PC-3 (cell line): ENCODE measurements at regions not wholly inside any gene's neighbourhood (a gene's known extent, or its start where the extent isn't known, plus 50 kb on each side); places are given as distances from the start of the nearest gene placed in this dataset.

Source experiments
- ATAC-seq: fragments of 200-7000 bp; cut with Tn5 transposase; 2 replicates; pipeline ENCODE4 v1.9.1; 2020; ENCODE audit warnings: mild to moderate bottlenecking, moderate library complexity
- BruUV-seq: library from RNA; stranded (reverse); fragments of 400-500 nt; replicated peaks from 2 replicates; lab custom pipeline; 2021; lab: Mats Ljungman, UMichigan
- CTCF ChIA-PET: fragments of 300-600 bp; sonication (Branson Sonifier 250); formaldehyde crosslinking; loops from one replicate; lab custom pipeline; 2022; ENCODE audit warnings: antibody characterized with exemption; lab: Charles Lee
- POLR2A ChIA-PET: fragments of 300-600 bp; sonication (Branson Sonifier 250); formaldehyde crosslinking; loops from one replicate; lab custom pipeline; 2022; ENCODE audit warnings: antibody characterized with exemption; ENCODE audit not compliant: unreplicated experiment; lab: Charles Lee
- DNase-seq: peaks from one replicate; pipeline ENCODE4 v3.0.0-alpha.2; 2015
- H2AFZ ChIP-seq: fragments of 300-600 bp; sonication (generic); 2 replicates; pipeline ENCODE4 v1.6.0; 2016; ENCODE audit warnings: antibody characterized with exemption, low read length
- H3F3A ChIP-seq: fragments of 300-600 bp; sonication (generic); one replicate; pipeline ENCODE4 v1.6.0; 2017; ENCODE audit warnings: antibody characterized with exemption, low read length, control low read depth, mild to moderate bottlenecking; ENCODE audit not compliant: unreplicated experiment
- H3K27ac ChIP-seq: fragments of 300-600 bp; sonication (generic); 2 replicates; pipeline ENCODE4 v1.5.1; 2016; ENCODE audit warnings: mild to moderate bottlenecking, low read length
- H3K27me3 ChIP-seq: fragments of 300-600 bp; sonication (generic); 2 replicates; pipeline ENCODE4 v1.6.1; 2016; ENCODE audit warnings: low read length, mixed read lengths
- H3K36me3 ChIP-seq: fragments of 300-600 bp; sonication (generic); 2 replicates; pipeline ENCODE4 v1.6.1; 2016; ENCODE audit warnings: low read depth, mixed run types, low read length, mixed read lengths
- H3K4me1 ChIP-seq: fragments of 300-600 bp; sonication (generic); 2 replicates; pipeline ENCODE4 v1.5.1; 2016; ENCODE audit warnings: low read length; ENCODE audit not compliant: insufficient read depth
- H3K4me2 ChIP-seq: fragments of 300-600 bp; sonication (generic); 2 replicates; pipeline ENCODE4 v1.6.0; 2016; ENCODE audit warnings: low read length
- H3K4me3 ChIP-seq: fragments of 300-600 bp; sonication (generic); 2 replicates; pipeline ENCODE4 v1.5.1; 2016; ENCODE audit warnings: mild to moderate bottlenecking, low read length, mixed read lengths
- H3K79me2 ChIP-seq: fragments of 300-600 bp; sonication (generic); 2 replicates; pipeline ENCODE4 v1.6.1; 2017; ENCODE audit warnings: low read length, mixed read lengths
- H3K9ac ChIP-seq: fragments of 300-600 bp; sonication (generic); 2 replicates; pipeline ENCODE4 v1.6.0; 2016; ENCODE audit warnings: mild to moderate bottlenecking, low read length
- H3K9me2 ChIP-seq: fragments of 300-600 bp; sonication (generic); replicated peaks from 2 replicates; pipeline ENCODE4 v1.6.1; 2016; ENCODE audit warnings: mixed run types, low read length, mixed read lengths
- H3K9me3 ChIP-seq: fragments of 300-600 bp; sonication (generic); 2 replicates; pipeline ENCODE4 v1.6.1; 2016; ENCODE audit warnings: low read length, mixed read lengths
- H4K20me1 ChIP-seq: fragments of 300-600 bp; sonication (generic); 2 replicates; pipeline ENCODE4 v1.6.1; 2016; ENCODE audit warnings: low read length, mixed read lengths
- EZH2 ChIP-seq: fragments of 300-600 bp; sonication (generic); IDR thresholded peaks from one replicate; pipeline ENCODE4 v1.6.1; 2017; ENCODE audit warnings: antibody characterized with exemption, mild to moderate bottlenecking, low read length; ENCODE audit not compliant: unreplicated experiment
- EZH2phosphoT487 ChIP-seq: fragments of 300-600 bp; sonication (generic); IDR thresholded peaks from 2 replicates; pipeline ENCODE4 v1.6.1; 2018; ENCODE audit warnings: mild to moderate bottlenecking, antibody characterized with exemption, low read length, borderline replicate concordance
- intact Hi-C: fragments of 100-400 bp; cut with micrococcal nuclease; formaldehyde crosslinking; loops from 2 replicates; pipeline ENCODE4 v1.9.0; 2023
- TF ChIP-seq, protein P1 (sequence below): fragments of 300-600 bp; sonication (generic); conservative IDR thresholded peaks from 2 replicates; pipeline ENCODE4 v1.5.1; 2017; ENCODE audit warnings: antibody characterized with exemption, low read depth, mild to moderate bottlenecking, low read length

DNA sequence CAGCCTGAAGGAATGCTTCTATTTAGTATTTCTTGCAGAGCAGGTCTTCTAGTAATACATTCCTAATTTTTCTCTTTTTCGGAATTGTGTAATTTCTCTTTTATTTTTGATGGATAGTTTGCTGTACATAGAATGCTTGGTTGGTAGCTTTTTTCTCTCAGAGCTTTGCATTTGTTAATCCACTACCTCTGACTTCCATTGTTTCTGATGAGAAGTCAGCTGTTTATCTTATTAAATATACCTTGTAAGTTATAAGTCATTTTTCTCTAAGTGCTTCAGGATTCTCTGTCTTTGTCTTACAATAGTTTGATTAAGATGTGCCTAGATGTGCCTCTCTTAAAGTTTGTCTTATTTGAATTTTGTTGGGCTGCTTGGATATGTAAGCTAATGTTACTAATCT lies 101.9 kb downstream of the HTR1A start:
- CTCF ChIA-PET: no interaction called here
- Histone ChIP-seq H3K9ac (no peak overlapping the region), H3K4me1 (no peaks in the 10 kb centered on the region), H2AFZ (no peak overlapping the region), H3K4me3 (no peak overlapping the region), H3K36me3 (no peaks in the 10 kb centered on the region; the same call in 1 of the 2 replicates), H4K20me1 (no peaks in the 10 kb centered on the region), H3K27ac (no peak overlapping the region), H3K9me2 (no peaks in the 10 kb centered on the region), H3K27me3 (no peaks in the 10 kb centered on the region), H3K9me3 (peaks cover 14% of the 10 kb centered on the region), H3K4me2 (no peak overlapping the region), H3F3A (no peaks in the 10 kb centered on the region), H3K79me2 (no peaks in the 10 kb centered on the region)
- DNase-seq: no peak
- POLR2A ChIA-PET: no interaction called here
- ATAC-seq: no peak
- no TSS peak for BruUV-seq
- TF ChIP-seq, protein P1, sequence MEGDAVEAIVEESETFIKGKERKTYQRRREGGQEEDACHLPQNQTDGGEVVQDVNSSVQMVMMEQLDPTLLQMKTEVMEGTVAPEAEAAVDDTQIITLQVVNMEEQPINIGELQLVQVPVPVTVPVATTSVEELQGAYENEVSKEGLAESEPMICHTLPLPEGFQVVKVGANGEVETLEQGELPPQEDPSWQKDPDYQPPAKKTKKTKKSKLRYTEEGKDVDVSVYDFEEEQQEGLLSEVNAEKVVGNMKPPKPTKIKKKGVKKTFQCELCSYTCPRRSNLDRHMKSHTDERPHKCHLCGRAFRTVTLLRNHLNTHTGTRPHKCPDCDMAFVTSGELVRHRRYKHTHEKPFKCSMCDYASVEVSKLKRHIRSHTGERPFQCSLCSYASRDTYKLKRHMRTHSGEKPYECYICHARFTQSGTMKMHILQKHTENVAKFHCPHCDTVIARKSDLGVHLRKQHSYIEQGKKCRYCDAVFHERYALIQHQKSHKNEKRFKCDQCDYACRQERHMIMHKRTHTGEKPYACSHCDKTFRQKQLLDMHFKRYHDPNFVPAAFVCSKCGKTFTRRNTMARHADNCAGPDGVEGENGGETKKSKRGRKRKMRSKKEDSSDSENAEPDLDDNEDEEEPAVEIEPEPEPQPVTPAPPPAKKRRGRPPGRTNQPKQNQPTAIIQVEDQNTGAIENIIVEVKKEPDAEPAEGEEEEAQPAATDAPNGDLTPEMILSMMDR: no peak
- no peak for TF ChIP-seq EZH2phosphoT487
- no peak for TF ChIP-seq EZH2
- intact Hi-C loops: no loop called here

DNA sequence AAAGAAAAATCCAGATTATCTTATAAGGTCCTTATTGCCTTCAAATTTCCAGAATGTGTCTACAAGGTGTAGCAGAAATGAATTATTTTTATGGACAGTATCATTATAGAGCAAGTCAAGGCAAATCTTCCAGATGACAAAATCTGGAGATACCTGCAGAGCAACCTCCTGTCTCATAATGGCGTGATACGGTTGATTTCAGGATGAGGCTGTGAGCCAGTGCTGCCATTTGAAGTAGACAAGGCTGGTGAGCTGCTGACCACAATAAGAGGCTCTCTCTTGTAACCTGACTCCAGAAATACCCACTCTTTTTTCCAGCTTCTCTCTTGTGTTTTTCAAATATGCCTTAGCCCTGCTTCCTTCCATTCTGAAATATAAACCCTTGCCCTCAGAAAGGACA lies 108.2 kb downstream of the HTR1A start:
- Histone ChIP-seq H3F3A (no peaks in the 10 kb centered on the region), H3K4me3 (no peak overlapping the region), H4K20me1 (no peaks in the 10 kb centered on the region), H3K9ac (no peak overlapping the region), H3K4me1 (no peaks in the 10 kb centered on the region), H3K27me3 (no peaks in the 10 kb centered on the region), H3K36me3 (no peaks in the 10 kb centered on the region), H3K79me2 (no peaks in the 10 kb centered on the region), H3K9me2 (no peaks in the 10 kb centered on the region), H3K9me3 (no peaks in the 10 kb centered on the region), H3K27ac (no peak overlapping the region), H2AFZ (no peak overlapping the region), H3K4me2 (no peak overlapping the region)
- TF ChIP-seq EZH2phosphoT487 (no peak), EZH2 (no peak)
- TF ChIP-seq, protein P1: no peak
- ATAC-seq (no peak), DNase-seq (no peak)
- intact Hi-C loops: no loop called here
- ChIA-PET POLR2A (no interaction called here), CTCF (no interaction called here)
- no TSS peak for BruUV-seq

DNA sequence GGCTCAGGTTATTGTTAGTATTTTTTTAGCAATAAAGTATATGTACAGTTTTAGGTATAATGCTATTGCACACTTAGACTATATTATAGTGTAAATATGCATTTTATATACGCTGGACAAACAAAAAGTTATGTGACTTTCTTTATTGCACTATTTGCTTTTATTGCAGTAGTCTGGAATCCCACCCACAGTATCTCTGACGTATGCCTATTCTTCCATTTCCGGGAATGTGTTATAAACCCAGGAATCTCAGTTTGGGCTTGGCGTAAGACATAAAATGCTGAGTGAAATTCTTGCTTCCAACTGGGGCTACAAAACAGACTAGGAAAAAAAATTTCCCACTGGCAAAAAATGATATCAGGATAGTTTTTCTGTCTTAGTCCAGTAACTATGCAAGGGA lies 119.1 kb downstream of the HTR1A start:
- no peaks in the 10 kb centered on the region for H3F3A ChIP-seq
- H3K4me1 ChIP-seq: no peaks in the 10 kb centered on the region
- H3K79me2 ChIP-seq: no peaks in the 10 kb centered on the region
- no peak overlapping the region for H3K4me3 ChIP-seq
- H3K9me3 ChIP-seq: no peaks in the 10 kb centered on the region
- H4K20me1 ChIP-seq: no peaks in the 10 kb centered on the region
- no peaks in the 10 kb centered on the region for H3K9me2 ChIP-seq
- no peaks in the 10 kb centered on the region for H3K27me3 ChIP-seq
- no peak overlapping the region for H2AFZ ChIP-seq
- H3K9ac ChIP-seq: no peak overlapping the region
- H3K27ac ChIP-seq: no peak overlapping the region
- POLR2A ChIA-PET: no interaction called here
- TF ChIP-seq EZH2 (no peak), EZH2phosphoT487 (no peak)
- TF ChIP-seq, protein P1: no peak
- no peak overlapping the region for H3K4me2 ChIP-seq
- BruUV-seq: no TSS peak
- DNase-seq (no peak), ATAC-seq (no peak; the same call in 1 of the 2 replicates)
- CTCF ChIA-PET: no interaction called here
- intact Hi-C loops: no loop called here
- no peaks in the 10 kb centered on the region for H3K36me3 ChIP-seq
